Adrenal gland (tissue), 5 donors: ENCODE measurements at regions not wholly inside any gene's neighbourhood (a gene's known extent, or its start where the extent isn't known, plus 50 kb on each side); places are given as distances from the start of the nearest gene placed in this dataset.

ENCODE experiments used
- CTCF ChIP-seq, 6 experiments: fragments of 450-650 bp in 4 of 6; fragments of 200-600 bp in 2 of 6; sonication (generic) in 1 of 6; IDR thresholded peaks; 1 replicate in 5 of 6; 2 replicates in 1 of 6; pipeline versions ENCODE4 v1.5.1 to v1.8.0; 2016 to 2021; ENCODE audit warnings: antibody characterized with exemption in 6 of 6, mild to moderate bottlenecking in 2 of 6, moderate library complexity in 1 of 6
- POLR2A ChIP-seq, 2 donors: fragments of 450-650 bp; IDR thresholded peaks; one replicate each; pipeline ENCODE4 v1.6.1; 2017; ENCODE audit warnings: antibody characterized with exemption in 2 of 2, mild to moderate bottlenecking in 2 of 2, moderate library complexity in 1 of 2
- donor health status: DM: no; HTN: no; CAD: no.

- TF ChIP-seq CTCF (IDR thresholded peaks at IDR 0.05) (no peak), POLR2A (IDR thresholded peaks at IDR 0.05) (no peak)
Observed at GRCh38 chr7:22922307-22922706, 91.6 kb downstream of the HYCC1 start.
